ENCODE measurements at regions not wholly inside any gene's neighbourhood (a gene's known extent, or its start where the extent isn't known, plus 50 kb on each side); places are given as distances from the start of the nearest gene placed in this dataset.
"Not testable (repeated sequence)": the region's sequence is repeated elsewhere in the genome, so short reads cannot be mapped to it uniquely, and the experiment has no call there.

DNA sequence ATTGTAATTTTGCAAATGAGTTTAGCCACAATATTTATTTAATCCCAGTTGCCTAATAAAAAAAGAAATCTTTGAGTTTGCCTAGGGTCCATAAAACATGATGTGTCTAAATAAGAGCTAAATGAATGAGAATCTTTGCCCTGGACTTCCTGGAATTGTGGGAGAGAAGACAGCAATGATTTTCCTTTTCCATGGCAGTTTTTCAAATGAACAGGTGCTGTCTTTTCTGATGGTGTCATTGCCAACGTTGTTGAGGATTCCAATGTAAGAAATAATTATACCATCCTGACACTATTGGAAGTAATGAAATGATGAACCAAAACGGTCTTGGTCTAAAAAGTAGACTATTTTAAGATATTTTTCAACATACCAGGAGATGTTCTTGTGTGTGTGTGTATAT lies 984.7 kb upstream of the CELF2 start:
- no peak for DNase-seq (ENCODE audit: low spot score)

DNA sequence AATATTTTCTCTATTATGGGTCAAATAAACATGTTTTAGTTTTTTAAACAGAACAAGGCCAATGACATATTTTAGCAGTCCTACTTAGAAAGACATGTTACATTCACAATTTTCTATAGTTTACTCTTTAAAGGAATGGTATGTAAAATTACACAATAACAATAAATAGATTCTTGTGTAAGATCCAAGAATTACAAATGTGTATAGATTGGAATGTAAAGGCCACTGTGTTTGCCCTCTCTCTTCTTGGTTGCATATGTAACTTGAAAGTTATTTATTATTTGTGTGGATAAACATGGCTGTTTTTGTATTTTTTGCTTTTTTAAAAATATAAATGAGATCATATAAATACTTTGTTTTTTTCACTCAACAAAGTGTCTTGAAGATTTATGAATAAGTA lies 979.3 kb upstream of the CELF2 start:
- DNase-seq (ENCODE audit: low spot score): no peak

DNA sequence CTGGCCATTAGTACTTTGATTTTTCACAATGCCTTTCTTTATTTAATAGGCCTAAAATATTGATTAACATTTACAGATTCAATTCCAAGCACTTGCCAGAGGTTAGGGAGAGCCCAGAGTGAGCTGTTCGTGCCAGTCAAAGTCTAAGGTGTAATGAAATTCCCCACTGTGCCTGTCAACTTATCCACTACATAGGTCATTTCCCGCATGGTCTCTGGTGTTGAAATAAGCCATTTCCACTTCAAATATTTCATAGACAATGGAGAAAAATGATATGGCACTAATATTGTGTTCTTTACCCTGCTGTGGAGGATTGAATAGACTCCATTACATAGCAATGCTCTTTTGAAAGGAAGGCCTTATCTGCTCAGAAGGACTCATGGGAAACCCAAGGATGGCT lies 978.1 kb upstream of the CELF2 start:
- no peak for DNase-seq (ENCODE audit: low spot score)

DNA sequence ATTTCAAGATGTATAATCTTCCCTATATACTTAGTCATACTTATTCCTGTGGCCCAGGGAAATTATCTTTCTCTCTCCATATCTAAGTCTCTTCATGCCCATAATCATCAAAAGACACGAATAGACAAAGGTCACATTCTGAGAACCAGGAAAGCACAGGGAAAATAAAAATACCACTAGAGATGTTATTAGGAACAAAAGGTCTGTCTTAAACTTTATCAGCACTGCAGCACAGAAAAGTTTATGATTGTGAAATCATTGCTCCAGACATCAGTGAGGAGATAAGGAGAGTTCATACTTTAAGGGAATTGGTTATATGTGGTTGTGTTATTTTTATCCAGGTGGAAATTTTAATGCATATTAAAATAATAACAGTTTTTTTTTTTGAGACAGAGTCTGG lies 974.6 kb upstream of the CELF2 start:
- DNase-seq (ENCODE audit: low spot score): no peak

GRCh38 chr10:10044922-10045764 lies 972.5 kb upstream of the CELF2 start:
- DNase-seq (ENCODE audit: low spot score): no peak

DNA sequence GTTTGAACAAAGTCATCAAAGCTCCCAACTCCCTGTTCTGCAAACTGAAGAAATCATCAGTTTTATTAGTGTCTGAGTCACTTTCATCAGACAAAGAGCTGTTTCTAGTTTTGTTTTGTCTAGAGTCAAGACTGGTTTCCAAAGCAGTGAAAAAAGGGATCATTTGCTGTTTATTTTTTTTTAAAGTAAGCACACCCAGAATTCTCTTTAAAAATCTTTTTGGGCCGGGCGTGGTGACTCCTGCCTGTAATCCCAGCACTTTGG lies 972.0 kb upstream of the CELF2 start:
- no peak for DNase-seq (ENCODE audit: low spot score)

- DNase-seq (ENCODE audit: low spot score): no peak
Measured at GRCh38 chr10:10047426-10047825, 970.2 kb upstream of the CELF2 start.

DNA sequence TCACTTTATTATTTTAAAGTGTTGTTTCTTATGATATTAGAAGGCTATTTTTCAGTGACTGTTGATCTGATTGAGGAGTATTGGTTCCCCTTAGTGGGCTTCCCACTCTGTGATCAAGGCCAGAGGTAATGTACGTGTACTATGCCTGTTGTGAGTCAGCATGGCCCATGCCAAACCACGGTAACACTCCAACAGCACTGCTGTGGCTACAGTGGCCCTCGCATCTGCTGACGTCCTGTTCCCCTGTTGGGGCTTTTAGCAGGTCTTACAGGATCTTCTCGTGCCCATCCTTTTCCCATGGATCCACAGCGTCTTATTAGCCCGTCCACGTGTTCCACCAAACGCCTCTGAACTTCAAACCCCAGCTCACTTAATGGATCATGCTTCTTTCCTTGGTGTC lies 964.6 kb upstream of the CELF2 start:
- DNase-seq (ENCODE audit: low spot score): no peak

DNA sequence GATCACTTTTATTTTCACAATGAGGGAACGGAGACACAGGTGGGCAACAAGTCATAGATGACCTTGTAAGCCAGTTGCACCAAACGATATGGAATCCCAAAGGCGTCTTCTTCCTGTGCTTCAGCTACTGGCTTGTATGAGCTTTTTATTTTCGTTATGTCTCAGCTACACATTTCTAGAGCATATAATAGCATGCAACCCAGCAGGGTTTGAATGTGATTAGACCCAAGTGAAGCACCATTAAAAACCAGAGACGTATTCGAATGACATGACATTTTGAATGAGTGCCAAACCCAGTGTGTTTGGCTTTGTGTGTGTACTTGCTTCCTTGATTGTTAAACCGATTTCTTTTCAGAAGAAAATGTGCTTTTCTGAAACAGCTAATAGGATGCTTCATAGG lies 963.2 kb upstream of the CELF2 start:
- no peak for DNase-seq (ENCODE audit: low spot score)

DNA sequence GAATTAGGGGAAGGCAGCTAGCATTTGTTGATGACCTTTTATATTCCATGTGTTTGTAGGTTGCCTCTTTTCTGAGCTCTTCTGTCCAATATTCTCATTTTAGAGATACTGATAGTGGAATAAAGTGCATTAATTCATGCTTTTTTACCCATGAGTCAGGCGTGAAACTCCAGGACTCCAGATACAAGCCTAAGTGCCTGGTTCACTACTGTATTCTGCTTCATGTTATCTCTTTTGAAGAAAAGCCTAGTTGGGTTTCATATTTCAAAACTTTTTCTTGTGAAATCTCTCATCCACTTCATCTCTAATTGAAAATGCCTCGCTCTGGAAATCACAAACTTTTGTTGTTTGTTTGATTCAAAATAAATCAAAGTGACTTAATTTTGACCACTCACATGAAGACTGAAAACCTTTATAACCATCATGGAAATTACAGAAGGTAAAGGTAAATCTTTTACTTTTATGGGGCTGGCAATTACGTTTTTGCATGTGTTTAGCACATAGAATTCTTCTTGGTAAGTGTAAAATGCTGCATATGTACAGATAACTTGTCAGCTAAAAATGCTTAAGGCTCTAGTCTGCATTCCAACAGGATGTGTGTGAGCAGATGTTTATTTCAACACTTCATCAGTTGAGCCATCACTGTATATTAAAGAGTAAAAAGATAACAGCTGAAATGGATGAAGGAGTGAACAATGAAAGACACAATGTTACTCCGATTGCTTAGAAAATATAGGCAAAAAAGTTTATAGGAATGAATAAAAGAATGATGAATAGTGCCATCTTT lies 961.8 kb upstream of the CELF2 start:
- no peak for DNase-seq (ENCODE audit: low spot score)

DNA sequence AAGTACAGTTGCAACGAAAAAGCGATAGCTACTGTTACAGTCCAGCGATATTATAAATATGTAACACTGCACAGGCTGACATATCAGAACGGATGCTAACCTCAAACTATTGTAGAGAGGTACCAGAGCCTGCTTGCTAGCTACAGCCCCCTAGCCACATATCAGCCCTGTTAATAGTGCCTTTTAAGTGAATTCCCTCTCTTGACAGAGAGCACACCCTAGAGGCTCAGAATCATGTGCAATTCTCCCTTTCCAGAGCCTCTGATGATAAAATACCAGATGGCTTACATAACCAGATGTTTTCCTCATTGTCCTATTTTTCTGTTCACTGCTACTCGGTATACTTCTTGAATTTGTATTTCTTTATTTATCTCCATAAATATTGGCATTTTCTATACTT lies 960.7 kb upstream of the CELF2 start:
- DNase-seq (ENCODE audit: low spot score): no peak

DNA sequence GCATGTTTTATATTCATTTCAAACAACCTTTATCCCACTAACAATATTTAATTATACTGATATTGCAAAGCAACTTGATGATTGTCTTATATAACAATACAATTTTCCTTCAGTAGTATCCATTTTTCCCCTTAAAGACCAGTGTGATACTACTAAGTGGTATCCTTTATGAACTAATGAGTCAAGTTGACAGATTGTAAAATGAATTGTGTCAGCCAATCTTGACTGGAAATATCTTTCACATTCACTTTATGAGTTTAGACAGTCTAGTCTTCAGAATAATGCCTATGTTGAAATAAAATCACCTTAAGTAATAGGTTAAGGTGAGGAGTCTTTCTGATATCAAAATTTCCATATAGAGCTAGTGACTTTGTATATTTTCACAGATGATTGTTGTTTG lies 950.0 kb upstream of the CELF2 start:
- DNase-seq (ENCODE audit: low spot score): no peak

- DNase-seq (ENCODE audit: low spot score): not testable (repeated sequence)
Measured at GRCh38 chr10:10074847-10075246, 942.8 kb upstream of the CELF2 start.

GRCh38 chr10:10078446-10078845 lies 939.2 kb upstream of the CELF2 start:
- DNase-seq (ENCODE audit: low spot score): no peak

- DNase-seq (ENCODE audit: low spot score): no peak
Measured at GRCh38 chr10:10092581-10092980, 925.1 kb upstream of the CELF2 start.

DNA sequence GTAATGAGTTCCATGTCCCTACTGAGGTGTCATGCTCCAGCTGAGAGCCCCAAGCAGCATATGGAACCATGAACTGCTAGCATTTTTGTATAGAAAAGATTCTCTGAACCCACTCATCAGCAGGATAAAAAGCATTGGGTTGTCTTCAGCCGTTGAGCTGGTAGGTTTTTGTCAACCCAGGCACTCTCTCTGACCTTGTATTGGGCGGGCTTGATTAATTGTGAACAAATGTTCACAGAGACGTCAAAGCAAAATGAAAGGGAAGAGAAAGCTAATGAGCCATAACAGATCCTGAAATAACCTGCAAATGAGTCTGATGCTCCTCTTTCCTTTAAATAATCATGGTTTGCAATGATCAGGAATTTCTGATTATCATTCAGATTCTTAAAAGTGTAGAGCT lies 924.7 kb upstream of the CELF2 start:
- DNase-seq (ENCODE audit: low spot score): no peak

DNA sequence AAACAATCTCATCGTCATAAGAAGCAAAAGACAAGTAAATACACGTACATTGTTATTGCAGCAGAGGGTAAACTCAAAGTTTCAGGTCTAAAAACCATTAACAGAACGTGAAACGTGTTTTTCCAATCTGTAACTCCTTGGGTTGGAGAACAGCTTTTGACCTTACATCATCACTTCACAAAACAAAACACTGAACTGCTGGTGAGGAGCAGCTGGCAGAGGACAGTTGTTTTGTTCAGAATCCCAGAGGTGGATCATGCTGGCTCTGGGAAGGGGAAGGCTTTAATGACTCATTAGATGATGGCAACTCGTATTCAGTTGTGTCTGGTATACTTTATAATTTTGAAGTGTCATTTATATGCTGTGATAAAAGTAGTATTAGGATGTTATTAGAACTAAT lies 923.0 kb upstream of the CELF2 start:
- DNase-seq (ENCODE audit: low spot score): no peak

DNA sequence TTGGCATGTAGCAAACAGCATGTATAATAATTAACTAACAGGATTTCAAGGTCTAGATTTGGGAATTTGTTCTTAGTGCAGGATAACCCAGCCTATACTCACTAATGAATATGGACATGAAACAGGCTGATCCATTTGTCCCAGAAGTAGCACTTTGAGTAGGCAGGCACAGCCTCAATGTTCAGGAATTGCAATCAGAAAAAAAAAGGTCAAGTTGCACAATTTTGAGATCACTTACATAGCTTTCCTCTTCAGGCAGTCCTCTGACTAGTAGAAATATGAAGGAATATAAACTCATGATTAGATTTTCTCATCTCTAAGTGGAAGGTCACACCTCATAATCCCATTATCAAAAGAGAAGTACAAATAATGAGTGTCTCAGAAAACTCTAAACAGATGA lies 921.4 kb upstream of the CELF2 start:
- DNase-seq (ENCODE audit: low spot score): no peak

DNA sequence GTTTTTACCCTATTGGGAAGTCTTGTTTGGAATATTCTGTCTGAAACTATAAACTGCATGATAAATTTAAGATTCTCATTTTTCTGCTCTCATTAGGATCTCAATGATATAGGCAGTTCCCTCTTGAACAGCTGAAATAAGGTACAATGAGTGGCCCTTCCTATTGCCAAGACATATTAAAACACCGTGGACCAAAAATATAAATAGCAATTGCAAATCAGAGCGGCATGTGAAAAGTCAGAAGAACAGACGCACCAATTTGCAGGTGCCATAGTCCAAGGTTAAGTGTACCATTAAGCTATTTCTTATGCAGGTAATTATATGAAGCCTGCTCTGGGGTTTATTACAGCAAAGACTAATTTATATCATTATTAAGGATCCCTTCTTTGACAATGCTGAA lies 920.8 kb upstream of the CELF2 start:
- DNase-seq (ENCODE audit: low spot score): no peak

- DNase-seq (ENCODE audit: low spot score): no peak
Measured at GRCh38 chr10:10101106-10101505, 916.6 kb upstream of the CELF2 start.

GRCh38 chr10:10110844-10111490 lies 906.7 kb upstream of the CELF2 start:
- DNase-seq (ENCODE audit: low spot score): no peak

GRCh38 chr10:10118131-10118530 lies 899.5 kb upstream of the CELF2 start:
- no peak for DNase-seq (ENCODE audit: low spot score)

GRCh38 chr10:10120671-10121070 lies 897.0 kb upstream of the CELF2 start:
- DNase-seq (ENCODE audit: low spot score): no peak
